ENCODE measurements at regions not wholly inside any gene's neighbourhood (a gene's known extent, or its start where the extent isn't known, plus 50 kb on each side); places are given as distances from the start of the nearest gene placed in this dataset.
"Not testable (repeated sequence)": the region's sequence is repeated elsewhere in the genome, so short reads cannot be mapped to it uniquely, and the experiment has no call there.

GRCh38 chr2:228522977-228523376, 341.5 kb upstream of the SPHKAP start:
- no peak for DNase-seq (ENCODE audit: low read depth in 2 of 2)

GRCh38 chr2:228522276-228522675, 340.8 kb upstream of the SPHKAP start:
- DNase-seq (ENCODE audit: low read depth in 2 of 2), result no peak

GRCh38 chr2:228519561-228519960, 338.1 kb upstream of the SPHKAP start:
- DNase-seq (ENCODE audit: low read depth in 2 of 2), result no peak

GRCh38 chr2:228516019-228516418, 334.5 kb upstream of the SPHKAP start:
- DNase-seq (ENCODE audit: low read depth in 2 of 2), result no peak

GRCh38 chr2:228513480-228513879, 332.0 kb upstream of the SPHKAP start:
- DNase-seq (ENCODE audit: low read depth in 2 of 2), result not testable (repeated sequence)

- no peak for DNase-seq (ENCODE audit: low read depth in 2 of 2)
These were observed 327.5 kb upstream of the SPHKAP start for GRCh38 chr2:228509021-228509420.

GRCh38 chr2:228507870-228508269, 326.4 kb upstream of the SPHKAP start:
- DNase-seq (ENCODE audit: low read depth in 2 of 2), result no peak

- DNase-seq (ENCODE audit: low read depth in 2 of 2), result no peak
These were observed 325.8 kb upstream of the SPHKAP start for GRCh38 chr2:228507231-228507824.

GRCh38 chr2:228503731-228504130, 322.2 kb upstream of the SPHKAP start:
- DNase-seq (ENCODE audit: low read depth in 2 of 2), result no peak

- DNase-seq (ENCODE audit: low read depth in 2 of 2), result no peak
These were observed 312.4 kb upstream of the SPHKAP start for GRCh38 chr2:228493852-228494251.

- no peak for DNase-seq (ENCODE audit: low read depth in 2 of 2)
These were observed 297.5 kb upstream of the SPHKAP start for GRCh38 chr2:228479014-228479413.

- peak; percentile 19 to 23 for DNase-seq (ENCODE audit: low read depth in 2 of 2)
These were observed 293.0 kb upstream of the SPHKAP start for GRCh38 chr2:228474466-228474865.

- DNase-seq (ENCODE audit: low read depth in 2 of 2), result no peak
These were observed 288.2 kb upstream of the SPHKAP start for GRCh38 chr2:228469721-228470120.

- DNase-seq (ENCODE audit: low read depth in 2 of 2), result no peak
These were observed 285.4 kb upstream of the SPHKAP start for GRCh38 chr2:228466851-228467250.

- DNase-seq (ENCODE audit: low read depth in 2 of 2), result no peak
These were observed 283.9 kb upstream of the SPHKAP start for GRCh38 chr2:228465408-228465807.

- DNase-seq (ENCODE audit: low read depth in 2 of 2), result no peak
These were observed 276.9 kb upstream of the SPHKAP start for GRCh38 chr2:228458364-228458763.

- DNase-seq (ENCODE audit: low read depth in 2 of 2), result no peak
These were observed 265.9 kb upstream of the SPHKAP start for GRCh38 chr2:228447266-228447915.

- DNase-seq (ENCODE audit: low read depth in 2 of 2), result no peak
These were observed 265.2 kb upstream of the SPHKAP start for GRCh38 chr2:228446734-228447133.

GRCh38 chr2:228444161-228444560, 262.7 kb upstream of the SPHKAP start:
- DNase-seq (ENCODE audit: low read depth in 2 of 2), result no peak

- no peak for DNase-seq (ENCODE audit: low read depth in 2 of 2)
These were observed 252.2 kb upstream of the SPHKAP start for GRCh38 chr2:228433721-228434120.

- no peak for DNase-seq (ENCODE audit: low read depth in 2 of 2)
These were observed 250.6 kb upstream of the SPHKAP start for GRCh38 chr2:228432116-228432515.

- no peak for DNase-seq (ENCODE audit: low read depth in 2 of 2)
These were observed 249.5 kb upstream of the SPHKAP start for GRCh38 chr2:228430986-228431385.

GRCh38 chr2:228426502-228427216, 245.2 kb upstream of the SPHKAP start:
- no peak for DNase-seq (ENCODE audit: low read depth in 2 of 2)

Data from fibroblast of skin of left biceps (primary cell).